OCI-LY1 (cell line): ENCODE measurements at regions not wholly inside any gene's neighbourhood (a gene's known extent, or its start where the extent isn't known, plus 50 kb on each side); places are given as distances from the start of the nearest gene placed in this dataset.

Experiments used
- H2AFZ ChIP-seq: fragments of 200-600 bp; sonication (generic), shearing (Covaris generic); 2 replicates; pipeline ENCODE4 v1.6.0; 2014; ENCODE audit warnings: antibody characterized with exemption, mild to moderate bottlenecking, low read length
- H3F3A ChIP-seq: fragments of 200-600 bp; sonication (generic), shearing (Covaris generic); 2 replicates; pipeline ENCODE4 v1.6.0; 2014; ENCODE audit warnings: mild to moderate bottlenecking, antibody characterized with exemption, low read length, moderate library complexity; ENCODE audit not compliant: insufficient read depth
- H3K27ac ChIP-seq: fragments of 200-600 bp; sonication (generic); 2 replicates; pipeline ENCODE4 v1.5.1; 2014; ENCODE audit warnings: low read length, mixed run types, mild to moderate bottlenecking, low read depth; ENCODE audit not compliant: poor library complexity, severe bottlenecking
- H3K27me3 ChIP-seq: fragments of 200-600 bp; sonication (generic); 2 replicates; pipeline ENCODE4 v1.6.0; 2014; ENCODE audit warnings: antibody characterized with exemption, mild to moderate bottlenecking, low read length, moderate library complexity; ENCODE audit not compliant: insufficient read depth
- H3K36me3 ChIP-seq: fragments of 200-600 bp; sonication (generic); 2 replicates; pipeline ENCODE4 v1.6.1; 2014; ENCODE audit warnings: mild to moderate bottlenecking, antibody characterized with exemption, low read length, moderate library complexity, mixed read lengths; ENCODE audit not compliant: insufficient read depth
- H3K4me1 ChIP-seq: fragments of 200-600 bp; sonication (generic); 2 replicates; pipeline ENCODE4 v1.5.1; 2014; ENCODE audit warnings: mild to moderate bottlenecking, low read length, moderate library complexity; ENCODE audit not compliant: insufficient read depth, severe bottlenecking
- H3K4me2 ChIP-seq: fragments of 200-600 bp; sonication (generic), shearing (Covaris generic); 2 replicates; pipeline ENCODE4 v1.6.1; 2014; ENCODE audit warnings: low read length
- H3K4me3 ChIP-seq: fragments of 200-600 bp; sonication (generic); 2 replicates; pipeline ENCODE4 v1.5.1; 2014; ENCODE audit warnings: low read length, low read depth, mild to moderate bottlenecking, mixed read lengths; ENCODE audit not compliant: poor library complexity, severe bottlenecking
- H3K79me2 ChIP-seq: fragments of 200-600 bp; shearing (Covaris generic); 2 replicates; pipeline ENCODE4 v1.6.1; 2016; ENCODE audit warnings: mixed run types, low read length, mixed read lengths; ENCODE audit not compliant: insufficient read depth
- H3K9ac ChIP-seq: fragments of 200-600 bp; sonication (generic), shearing (Covaris generic); 2 replicates; pipeline ENCODE4 v1.6.1; 2014; ENCODE audit warnings: mild to moderate bottlenecking, low read length, mixed read lengths
- H3K9me2 ChIP-seq: fragments of 200-600 bp; sonication (generic), shearing (Covaris generic); 2 replicates; pipeline ENCODE4 v1.6.1; 2014; ENCODE audit warnings: low read depth, mild to moderate bottlenecking, low read length, mixed read lengths
- H3K9me3 ChIP-seq: fragments of 200-600 bp; shearing (Covaris generic); 2 replicates; pipeline ENCODE4 v1.6.1; 2014; ENCODE audit warnings: low read length, mixed read lengths
- H4K20me1 ChIP-seq: fragments of 200-600 bp; sonication (generic), shearing (Covaris generic); 2 replicates; pipeline ENCODE4 v1.6.0; 2016; ENCODE audit warnings: mild to moderate bottlenecking, low read length; ENCODE audit not compliant: insufficient read depth
- EZH2 ChIP-seq: fragments of 200-600 bp; sonication (generic), shearing (Covaris generic); IDR thresholded peaks from 2 replicates; pipeline ENCODE4 v1.8.0; 2017; ENCODE audit warnings: borderline replicate concordance, mixed run types, mild to moderate bottlenecking, antibody characterized with exemption, low read length, moderate library complexity, mixed read lengths
- TF ChIP-seq, protein P1 (sequence below): fragments of 200-600 bp; sonication (generic), shearing (Covaris generic); IDR thresholded peaks from 2 replicates; pipeline ENCODE4 v1.5.1; 2017; ENCODE audit warnings: mild to moderate bottlenecking, antibody characterized with exemption, low read length, moderate library complexity, mixed read lengths

DNA sequence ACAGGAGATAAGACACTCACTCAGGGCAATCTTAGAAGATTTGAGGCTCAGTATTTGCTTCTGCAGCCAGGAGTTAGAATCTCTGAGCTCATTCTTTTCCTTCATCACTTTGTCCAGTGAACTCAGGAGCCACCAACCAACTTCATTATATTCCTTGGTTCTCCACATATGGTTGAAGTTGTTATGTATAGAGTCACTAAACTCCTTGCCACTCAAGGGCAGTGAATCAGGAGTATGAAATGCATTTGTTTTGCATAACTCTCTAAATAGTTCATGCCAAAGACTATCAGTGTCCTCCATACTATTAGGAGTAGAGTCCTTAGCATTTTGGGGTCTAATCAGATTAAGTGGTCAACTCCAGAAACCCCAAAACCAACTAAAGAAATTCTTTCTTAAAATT is 150.6 kb downstream of the CCDC59 start:
- TF ChIP-seq EZH2 = no peak
- TF ChIP-seq, protein P1, sequence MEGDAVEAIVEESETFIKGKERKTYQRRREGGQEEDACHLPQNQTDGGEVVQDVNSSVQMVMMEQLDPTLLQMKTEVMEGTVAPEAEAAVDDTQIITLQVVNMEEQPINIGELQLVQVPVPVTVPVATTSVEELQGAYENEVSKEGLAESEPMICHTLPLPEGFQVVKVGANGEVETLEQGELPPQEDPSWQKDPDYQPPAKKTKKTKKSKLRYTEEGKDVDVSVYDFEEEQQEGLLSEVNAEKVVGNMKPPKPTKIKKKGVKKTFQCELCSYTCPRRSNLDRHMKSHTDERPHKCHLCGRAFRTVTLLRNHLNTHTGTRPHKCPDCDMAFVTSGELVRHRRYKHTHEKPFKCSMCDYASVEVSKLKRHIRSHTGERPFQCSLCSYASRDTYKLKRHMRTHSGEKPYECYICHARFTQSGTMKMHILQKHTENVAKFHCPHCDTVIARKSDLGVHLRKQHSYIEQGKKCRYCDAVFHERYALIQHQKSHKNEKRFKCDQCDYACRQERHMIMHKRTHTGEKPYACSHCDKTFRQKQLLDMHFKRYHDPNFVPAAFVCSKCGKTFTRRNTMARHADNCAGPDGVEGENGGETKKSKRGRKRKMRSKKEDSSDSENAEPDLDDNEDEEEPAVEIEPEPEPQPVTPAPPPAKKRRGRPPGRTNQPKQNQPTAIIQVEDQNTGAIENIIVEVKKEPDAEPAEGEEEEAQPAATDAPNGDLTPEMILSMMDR = no peak
- Histone ChIP-seq H3K36me3 (no peaks in the 10 kb centered on the region), H3K27me3 (no peaks in the 10 kb centered on the region), H2AFZ (no peak overlapping the region), H3K27ac (no peak overlapping the region), H3K4me3 (no peak overlapping the region), H3K4me1 (no peaks in the 10 kb centered on the region), H3F3A (no peaks in the 10 kb centered on the region), H3K9ac (no peak overlapping the region), H3K9me2 (no peaks in the 10 kb centered on the region), H4K20me1 (no peaks in the 10 kb centered on the region), H3K9me3 (no peaks in the 10 kb centered on the region), H3K4me2 (no peak overlapping the region), H3K79me2 (no peaks in the 10 kb centered on the region)

DNA sequence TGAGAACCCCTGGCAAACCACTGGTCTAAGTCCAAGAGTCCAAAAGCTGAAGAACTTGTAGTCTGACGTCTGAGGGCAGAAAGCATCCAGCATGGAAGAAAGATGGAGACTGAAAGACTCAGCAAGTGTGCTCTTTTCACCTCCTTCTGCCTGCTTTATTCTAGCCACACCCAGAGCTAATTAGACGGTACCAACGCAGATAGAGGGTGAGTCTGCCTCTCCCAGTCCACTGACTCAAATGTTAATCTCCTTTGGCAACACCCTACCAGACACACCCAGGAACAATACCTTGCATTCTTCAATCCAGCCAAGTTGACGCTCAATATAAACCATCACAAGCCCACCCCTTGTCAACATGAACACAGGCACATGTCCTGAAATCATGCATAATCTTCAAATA is 155.1 kb downstream of the CCDC59 start:
- no peaks in the 10 kb centered on the region for H3K9me2 ChIP-seq
- no peaks in the 10 kb centered on the region for H3K4me1 ChIP-seq
- H2AFZ ChIP-seq = no peak overlapping the region
- H3K4me3 ChIP-seq = no peak overlapping the region
- TF ChIP-seq, protein P1 = no peak
- TF ChIP-seq EZH2 = no peak
- H3K9me3 ChIP-seq = no peaks in the 10 kb centered on the region
- no peaks in the 10 kb centered on the region for H3K27me3 ChIP-seq
- H3K36me3 ChIP-seq = no peaks in the 10 kb centered on the region
- no peaks in the 10 kb centered on the region for H3K79me2 ChIP-seq
- H3K27ac ChIP-seq = no peak overlapping the region
- H3K4me2 ChIP-seq = no peak overlapping the region
- H3K9ac ChIP-seq = no peak overlapping the region
- H3F3A ChIP-seq = no peaks in the 10 kb centered on the region
- no peaks in the 10 kb centered on the region for H4K20me1 ChIP-seq

DNA sequence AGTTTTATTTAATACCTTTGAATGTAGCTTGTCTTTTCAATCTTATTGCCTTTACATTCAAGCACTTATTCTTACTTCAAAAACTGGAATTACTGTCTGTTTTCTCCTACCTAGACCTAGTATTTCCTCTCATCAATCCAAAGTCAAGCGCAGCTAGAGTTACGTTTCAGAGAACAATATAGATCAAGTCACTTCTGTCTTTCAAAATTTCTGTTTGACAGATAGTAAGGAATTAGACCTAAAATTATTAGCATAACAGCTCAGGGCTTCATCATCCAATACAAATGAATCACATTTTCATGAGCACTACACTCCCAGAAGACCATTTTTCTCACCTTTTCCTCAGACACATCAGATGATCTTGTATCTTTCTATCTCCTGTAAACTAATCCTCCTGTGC is 170.6 kb downstream of the CCDC59 start:
- H3F3A ChIP-seq = no peaks in the 10 kb centered on the region
- no peak overlapping the region for H3K4me2 ChIP-seq
- TF ChIP-seq, protein P1 = no peak
- no peak for TF ChIP-seq EZH2
- no peaks in the 10 kb centered on the region for H3K79me2 ChIP-seq
- H3K9me3 ChIP-seq = no peaks in the 10 kb centered on the region
- H4K20me1 ChIP-seq = no peaks in the 10 kb centered on the region
- H2AFZ ChIP-seq = no peak overlapping the region
- H3K9ac ChIP-seq = no peak overlapping the region
- H3K36me3 ChIP-seq = no peaks in the 10 kb centered on the region
- H3K9me2 ChIP-seq = no peaks in the 10 kb centered on the region
- no peak overlapping the region for H3K27ac ChIP-seq
- no peaks in the 10 kb centered on the region for H3K4me1 ChIP-seq
- H3K27me3 ChIP-seq = no peaks in the 10 kb centered on the region
- H3K4me3 ChIP-seq = no peak overlapping the region
